Stomach (tissue), 8 donors: ENCODE measurements at regions not wholly inside any gene's neighbourhood (a gene's known extent, or its start where the extent isn't known, plus 50 kb on each side); places are given as distances from the start of the nearest gene placed in this dataset.

Source experiments
- DNase-seq, 2 donors: peaks; one replicate each; pipeline versions ENCODE4 v3.0.0 to v3.0.0-alpha.2; 2013 to 2019
- H3K27ac ChIP-seq, 5 donors: fragments of 200-600 bp in 4 of 5; sonication (generic) in 4 of 5; one replicate each; pipeline ENCODE4 v1.5.1; 2013 to 2019; ENCODE audit warnings: mild to moderate bottlenecking in 1 of 5, moderate library complexity in 1 of 5
- H3K27me3 ChIP-seq, 3 donors: fragments of 200-600 bp; sonication (generic); one replicate each; pipeline ENCODE4 v1.5.1; 2017 to 2019; ENCODE audit warnings: mixed run types in 1 of 3
- H3K36me3 ChIP-seq, 4 donors: fragments of 200-600 bp; sonication (generic); 1 replicate in 3 of 4; 2 replicates in 1 of 4; pipeline ENCODE4 v1.5.1; 2016 to 2019
- H3K4me1 ChIP-seq, 4 donors: fragments of 200-600 bp; sonication (generic); one replicate each; pipeline ENCODE4 v1.5.1; 2016 to 2019
- H3K4me3 ChIP-seq, 4 donors: fragments of 200-600 bp; sonication (generic) in 3 of 4; one replicate each; pipeline ENCODE4 v1.5.1; 2016 to 2019; ENCODE audit warnings: mild to moderate bottlenecking in 1 of 4
- H3K9me3 ChIP-seq, 4 donors: fragments of 200-600 bp; sonication (generic); one replicate each; pipeline ENCODE4 v1.5.1; 2016 to 2019
- EP300 ChIP-seq: sonication (generic); formaldehyde crosslinking; IDR thresholded peaks from one replicate; pipeline ENCODE4 v1.6.1; 2017; ENCODE audit warnings: antibody characterized with exemption
- POLR2A ChIP-seq, 4 donors: fragments of 450-650 bp; IDR thresholded peaks; one replicate each; pipeline ENCODE4 v1.6.1; 2016; ENCODE audit warnings: antibody characterized with exemption in 4 of 4, control low read depth in 2 of 4, mild to moderate bottlenecking in 1 of 4, moderate library complexity in 1 of 4
- POLR2AphosphoS5 ChIP-seq, 3 donors: sonication (generic); formaldehyde crosslinking; IDR thresholded peaks; one replicate each; pipeline ENCODE4 v1.6.1; 2016; ENCODE audit warnings: antibody characterized with exemption in 3 of 3
- WGBS, 5 donors: extraction: QIAGEN DNeasy Blood & Tissue Kit in 3 of 5; methylation state at CpG; one replicate each; pipeline versions ENCODE4 v1.1.5 to v1.1.7; 2013 to 2018; 5-methylcytosine and 5-hydroxymethylcytosine counted together
- intact Hi-C: fragments of 100-400 bp; cut with DNase I; formaldehyde crosslinking; loops from one replicate; pipeline ENCODE4 v1.15.1; 2023; ENCODE audit warnings: low total_unique reads
- small RNA-seq, 4 donors: library from RNA; depleted of rRNA; stranded (forward); fragments of <200 nt; gene quantifications; one replicate each; pipeline ENCODE3, GENCODE V24; 2016
- TF ChIP-seq, protein P1 (sequence below), 7 experiments: fragments of 450-650 bp in 4 of 7; fragments of 200-600 bp in 3 of 7; sonication (generic) in 3 of 7; IDR thresholded peaks; one replicate each; pipeline ENCODE4 v1.5.1; 2016 to 2019; ENCODE audit warnings: antibody characterized with exemption in 7 of 7, control low read depth in 2 of 7, mild to moderate bottlenecking in 1 of 7
- donor health status: healthy with polysubstance abuse.
- donor health status: Bipolar disorder and iron deficiency.
- donor health status: healthy.

DNA sequence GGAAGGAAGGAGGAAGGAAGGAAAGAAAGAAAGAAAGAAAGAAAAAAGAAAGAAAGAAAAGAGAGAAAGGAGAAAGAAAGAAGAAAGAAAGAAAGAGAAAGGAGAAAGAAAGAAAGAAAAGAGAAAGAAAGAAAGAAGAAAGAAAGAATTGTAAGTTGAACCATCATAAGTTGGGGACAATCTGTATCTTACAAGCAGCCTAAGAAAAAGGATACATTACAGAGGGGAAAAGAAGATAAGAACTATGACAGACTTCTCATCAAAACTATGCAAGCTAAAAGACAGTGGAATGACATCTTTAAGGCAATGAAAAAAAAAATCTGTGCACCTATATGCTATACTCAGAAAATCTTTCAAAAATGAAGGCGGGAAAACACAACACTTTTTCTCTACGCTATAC, 50.3 kb upstream of the SP4 start:
- 87 to 98% (median 96%) methylated on average over 2 of the region's 2 CpGs for WGBS, 5 donors

More for the DNA sequence above, 50.3 kb upstream of the SP4 start:
- Histone ChIP-seq H3K27me3 (no peaks in the 10 kb centered on the region), H3K4me1 (no peaks in the 10 kb centered on the region), H3K4me3 (no peak overlapping the region), H3K36me3 (no peaks in the 10 kb centered on the region), H3K27ac (no peak overlapping the region), H3K9me3 (peaks cover 0 to 16% (median 6%) of the 10 kb centered on the region in 4 donors)
- DNase-seq, result no peak
- intact Hi-C loops, result no loop called here
- TF ChIP-seq EP300 (no peak), POLR2AphosphoS5 (IDR thresholded peaks at IDR 0.05) (no peak), POLR2A (IDR thresholded peaks at IDR 0.05) (no peak)
- TF ChIP-seq, protein P1, sequence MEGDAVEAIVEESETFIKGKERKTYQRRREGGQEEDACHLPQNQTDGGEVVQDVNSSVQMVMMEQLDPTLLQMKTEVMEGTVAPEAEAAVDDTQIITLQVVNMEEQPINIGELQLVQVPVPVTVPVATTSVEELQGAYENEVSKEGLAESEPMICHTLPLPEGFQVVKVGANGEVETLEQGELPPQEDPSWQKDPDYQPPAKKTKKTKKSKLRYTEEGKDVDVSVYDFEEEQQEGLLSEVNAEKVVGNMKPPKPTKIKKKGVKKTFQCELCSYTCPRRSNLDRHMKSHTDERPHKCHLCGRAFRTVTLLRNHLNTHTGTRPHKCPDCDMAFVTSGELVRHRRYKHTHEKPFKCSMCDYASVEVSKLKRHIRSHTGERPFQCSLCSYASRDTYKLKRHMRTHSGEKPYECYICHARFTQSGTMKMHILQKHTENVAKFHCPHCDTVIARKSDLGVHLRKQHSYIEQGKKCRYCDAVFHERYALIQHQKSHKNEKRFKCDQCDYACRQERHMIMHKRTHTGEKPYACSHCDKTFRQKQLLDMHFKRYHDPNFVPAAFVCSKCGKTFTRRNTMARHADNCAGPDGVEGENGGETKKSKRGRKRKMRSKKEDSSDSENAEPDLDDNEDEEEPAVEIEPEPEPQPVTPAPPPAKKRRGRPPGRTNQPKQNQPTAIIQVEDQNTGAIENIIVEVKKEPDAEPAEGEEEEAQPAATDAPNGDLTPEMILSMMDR (IDR thresholded peaks at IDR 0.05), result no peak

Small RNA genes lying in the stretch of these regions (small RNA-seq; reads per million reads assigned to genes)
- gene RN7SL542P, result 0 reads per million in 4 donors
